HG03439 (cell line): ENCODE measurements at regions not wholly inside any gene's neighbourhood (a gene's known extent, or its start where the extent isn't known, plus 50 kb on each side); places are given as distances from the start of the nearest gene placed in this dataset.

Experiments
- ATAC-seq: cut with Tn5 transposase; IDR thresholded peaks from one replicate; pipeline ENCODE4 v1.9.1; 2021; ENCODE audit warnings: mild to moderate bottlenecking, moderate library complexity; ENCODE audit not compliant: unreplicated experiment

DNA sequence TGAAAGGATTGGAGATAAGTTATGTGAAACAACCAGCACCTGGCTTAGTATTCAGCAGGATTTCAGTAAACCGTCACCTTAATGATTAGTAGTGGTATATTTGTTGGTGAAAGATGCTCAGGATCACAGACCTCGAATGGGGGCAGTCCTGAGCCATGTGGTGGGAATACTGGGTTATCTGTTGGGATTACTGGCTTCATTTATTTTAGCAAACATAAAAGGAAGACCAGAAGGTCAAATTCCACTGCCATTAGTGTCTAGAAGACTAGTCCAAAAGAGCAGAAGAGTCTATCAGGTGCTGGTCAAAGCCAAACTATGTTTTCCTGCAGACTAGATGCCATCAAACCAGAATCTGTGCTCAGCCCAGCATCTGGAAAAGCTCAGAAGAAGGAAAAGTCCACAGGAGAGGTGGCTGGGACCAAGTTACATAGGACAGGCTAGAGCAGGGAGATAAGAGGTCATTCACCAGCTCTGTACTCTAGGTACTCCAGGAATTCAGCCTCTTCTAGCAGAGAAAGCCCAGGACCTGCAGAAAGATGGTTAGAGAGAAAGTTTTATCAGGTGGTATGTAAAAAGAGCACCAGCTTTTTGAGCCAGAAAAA lies 343.4 kb downstream of the PLPP3 start:
- ATAC-seq = no peak

- ATAC-seq = no peak
Observed at GRCh38 chr1:56229186-56229585, 350.2 kb downstream of the PLPP3 start.

- ATAC-seq = no peak
Observed at GRCh38 chr1:56227886-56228285, 351.5 kb downstream of the PLPP3 start.

GRCh38 chr1:56227401-56227800 lies 352.0 kb downstream of the PLPP3 start:
- no peak for ATAC-seq

DNA sequence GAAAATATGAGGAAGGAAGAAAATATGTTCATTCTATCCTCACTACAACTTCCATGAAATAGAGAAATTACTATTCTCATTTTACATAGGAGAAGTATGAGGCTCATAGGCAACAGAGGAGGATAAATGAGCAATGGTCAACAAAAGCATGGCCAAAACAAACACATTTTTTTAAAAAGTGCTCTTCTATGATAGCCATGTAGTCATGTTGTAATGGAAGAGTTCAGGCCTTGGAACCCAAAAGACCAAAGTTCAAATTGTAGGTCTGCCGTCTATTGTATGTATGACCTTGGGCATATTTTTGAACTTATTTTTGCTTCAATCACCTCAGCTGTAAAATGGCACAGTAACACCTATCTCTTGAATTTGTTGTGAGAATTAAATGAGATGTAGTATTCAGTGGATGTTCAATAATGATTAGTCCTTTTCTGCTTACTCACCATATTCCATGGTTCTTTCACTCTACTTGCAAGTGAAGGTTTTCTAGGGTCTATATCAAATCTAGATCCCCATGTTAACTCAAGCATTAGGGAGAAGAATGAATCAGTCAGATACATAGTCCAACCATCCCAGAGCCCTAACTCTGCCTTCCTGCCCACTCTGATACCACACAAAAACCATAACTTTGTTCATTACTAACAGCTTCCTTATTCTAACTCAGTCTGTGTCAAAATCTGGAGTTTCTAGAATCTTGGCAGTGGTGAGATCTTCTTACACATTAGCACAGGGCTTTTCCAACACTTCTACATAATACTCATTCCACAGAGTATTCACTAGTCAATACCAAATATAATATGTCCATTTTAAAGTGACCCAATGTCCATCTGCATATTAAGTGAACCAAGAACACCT lies 353.2 kb downstream of the PLPP3 start:
- ATAC-seq = no peak

GRCh38 chr1:56223968-56224367 lies 355.4 kb downstream of the PLPP3 start:
- no peak for ATAC-seq

- ATAC-seq = no peak
Observed at GRCh38 chr1:56222914-56223540, 356.3 kb downstream of the PLPP3 start.

DNA sequence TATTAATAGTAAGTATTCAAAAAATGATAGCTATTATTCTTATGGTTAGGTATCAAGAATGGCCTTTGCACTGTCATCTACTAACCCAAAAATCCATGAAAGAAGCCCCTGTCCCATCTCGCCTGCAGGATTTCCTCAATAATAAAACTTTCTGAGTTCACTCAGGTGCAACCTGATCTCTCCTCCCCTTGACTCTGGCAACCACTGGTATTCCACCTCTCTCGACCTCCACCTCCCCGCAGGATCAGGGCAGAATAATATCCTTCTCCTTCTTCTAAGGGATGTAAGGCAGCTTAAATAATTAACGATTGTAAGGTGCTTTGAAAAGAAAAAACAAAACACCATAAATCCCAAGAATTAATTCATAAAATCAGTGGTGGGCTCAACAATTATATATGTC lies 359.3 kb downstream of the PLPP3 start:
- ATAC-seq = no peak

DNA sequence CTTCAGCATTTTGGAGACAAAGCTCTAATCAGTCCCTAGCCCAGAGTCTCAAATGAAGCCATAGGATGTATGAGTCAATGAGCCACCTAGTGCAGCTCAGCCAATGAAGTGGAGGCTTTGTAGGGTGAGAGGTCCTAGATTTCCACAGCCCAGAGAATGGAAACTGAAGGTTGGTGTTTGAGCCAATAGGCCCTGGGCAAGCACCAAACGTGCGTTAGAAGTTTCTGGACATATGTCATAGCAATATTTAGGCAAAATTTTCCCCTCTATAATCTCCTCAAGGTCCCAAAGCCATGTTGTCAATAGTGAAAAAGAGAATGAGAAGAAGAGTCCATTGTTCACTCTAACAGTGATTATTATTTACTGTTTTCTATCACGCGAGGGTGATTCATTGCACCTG lies 361.3 kb downstream of the PLPP3 start:
- ATAC-seq = no peak

DNA sequence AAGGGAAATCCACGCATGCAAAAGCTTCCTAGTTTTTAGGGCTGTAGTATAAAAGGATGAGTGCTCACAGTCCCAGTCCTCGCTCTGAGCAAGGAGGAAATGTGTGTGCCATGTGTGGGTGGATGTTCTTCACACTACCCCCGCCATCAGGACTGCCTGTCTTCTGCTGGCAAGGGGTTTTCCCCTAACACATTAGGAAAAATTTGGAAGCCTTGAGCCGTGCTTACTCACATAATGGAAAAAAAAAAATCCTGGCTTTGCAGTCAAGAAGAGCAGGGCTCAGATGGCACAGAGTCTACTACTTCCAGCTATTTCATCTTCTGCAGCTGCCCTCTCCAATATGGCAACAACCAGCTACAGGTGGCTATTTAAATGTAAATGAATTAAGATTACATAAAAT lies 363.1 kb downstream of the PLPP3 start:
- ATAC-seq = no peak

GRCh38 chr1:56215771-56216170 lies 363.6 kb downstream of the PLPP3 start:
- ATAC-seq = no peak

- ATAC-seq = no peak
Observed at GRCh38 chr1:56215086-56215485, 364.3 kb downstream of the PLPP3 start.

DNA sequence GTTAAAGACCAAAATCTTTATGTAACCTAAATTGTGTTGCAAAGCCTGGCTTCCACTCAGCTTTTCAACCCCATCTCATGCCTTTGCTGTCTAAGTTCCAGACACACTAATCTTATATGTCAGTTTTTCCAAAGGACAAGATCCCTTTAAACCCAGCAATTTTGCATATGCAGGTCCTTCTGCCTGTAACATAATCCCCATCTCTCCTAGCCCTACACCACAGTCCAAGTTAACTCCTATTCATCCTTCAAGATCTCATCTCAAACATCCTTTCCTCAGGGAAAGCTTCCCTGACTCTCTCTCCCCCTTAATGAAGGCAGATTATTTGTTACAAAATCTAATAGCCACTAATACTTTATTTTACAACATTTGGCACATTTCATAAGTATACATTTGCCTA lies 366.3 kb downstream of the PLPP3 start:
- no peak for ATAC-seq

GRCh38 chr1:56212143-56212542 lies 367.2 kb downstream of the PLPP3 start:
- ATAC-seq = no peak

GRCh38 chr1:56206391-56206790 lies 373.0 kb downstream of the PLPP3 start:
- ATAC-seq = no peak

DNA sequence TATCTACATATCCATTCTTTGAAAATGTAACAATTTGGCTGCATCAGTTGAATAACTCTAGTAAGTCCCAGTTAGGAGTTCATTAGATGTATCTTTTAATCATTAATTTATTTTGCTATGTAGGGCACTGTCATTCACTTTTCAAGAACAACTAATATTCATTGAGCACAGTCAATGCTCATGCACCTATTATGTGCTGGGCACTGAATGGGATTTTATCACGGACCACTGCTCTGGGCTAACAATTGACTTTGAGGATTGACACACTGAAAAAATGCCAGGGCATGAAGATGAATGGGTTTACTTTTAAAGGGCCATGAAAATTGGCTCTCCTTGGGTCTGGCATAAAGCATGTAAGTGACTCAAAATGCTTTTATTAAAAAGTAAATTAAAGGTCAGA lies 375.2 kb downstream of the PLPP3 start:
- no peak for ATAC-seq

- no peak for ATAC-seq
Observed at GRCh38 chr1:56202796-56203492, 376.4 kb downstream of the PLPP3 start.

DNA sequence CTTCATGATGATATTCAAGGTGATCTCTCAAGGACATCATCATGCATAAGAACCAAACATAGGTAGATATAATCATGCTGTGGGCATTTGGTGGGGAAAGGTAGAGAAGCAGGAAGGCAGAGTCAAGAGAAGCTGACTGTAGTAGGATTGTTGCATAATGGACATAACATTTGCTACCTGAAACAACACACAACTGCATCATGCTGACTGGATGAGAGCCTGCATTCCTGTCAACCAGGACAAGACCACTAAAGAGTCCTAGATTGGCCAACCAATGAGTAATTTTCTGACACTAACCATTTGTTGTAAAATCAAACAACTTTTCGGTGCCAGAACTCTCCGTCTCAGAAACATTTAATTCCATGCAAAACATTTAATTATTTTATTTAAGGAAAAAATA lies 377.2 kb downstream of the PLPP3 start:
- no peak for ATAC-seq

DNA sequence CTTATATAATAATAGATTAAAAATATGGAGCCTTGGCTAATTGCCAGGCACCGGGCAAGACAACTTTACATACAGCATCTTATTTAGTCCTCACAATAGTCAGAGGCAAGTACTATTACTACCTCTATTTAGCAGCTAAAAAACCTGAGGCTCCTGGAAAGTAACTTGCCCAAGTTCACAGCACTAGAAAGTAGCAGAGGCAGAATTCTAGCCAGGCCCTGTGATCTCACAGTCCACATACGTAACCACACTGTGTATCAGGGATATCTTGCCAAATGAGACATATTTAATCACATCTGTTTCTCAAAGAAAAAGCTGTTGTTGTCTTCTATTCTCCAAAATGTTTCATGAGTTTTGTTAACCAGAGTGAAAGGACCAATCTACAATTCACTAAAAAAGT lies 378.5 kb downstream of the PLPP3 start:
- no peak for ATAC-seq

- no peak for ATAC-seq
Observed at GRCh38 chr1:56200442-56200841, 378.9 kb downstream of the PLPP3 start.

- ATAC-seq = no peak
Observed at GRCh38 chr1:56199956-56200355, 379.4 kb downstream of the PLPP3 start.

GRCh38 chr1:56199061-56199460 lies 380.3 kb downstream of the PLPP3 start:
- no peak for ATAC-seq
